ENCODE measurements at regions not wholly inside any gene's neighbourhood (a gene's known extent, or its start where the extent isn't known, plus 50 kb on each side); places are given as distances from the start of the nearest gene placed in this dataset.
"Not testable (repeated sequence)": the region's sequence is repeated elsewhere in the genome, so short reads cannot be mapped to it uniquely, and the experiment has no call there.

GRCh38 chr10:113474752-113475151 is 78.1 kb upstream of the HABP2 start:
- DNase-seq: no peak

GRCh38 chr10:113475381-113475807 is 77.5 kb upstream of the HABP2 start:
- DNase-seq: no peak

GRCh38 chr10:113476191-113476590 is 76.7 kb upstream of the HABP2 start:
- no peak for DNase-seq

- no peak for DNase-seq
Observed at GRCh38 chr10:113476673-113477072, 76.2 kb upstream of the HABP2 start.

GRCh38 chr10:113477451-113477850 is 75.4 kb upstream of the HABP2 start:
- DNase-seq: no peak

GRCh38 chr10:113479346-113480080 is 73.3 kb upstream of the HABP2 start:
- no peak for DNase-seq

- no peak for DNase-seq
Observed at GRCh38 chr10:113480081-113480360, 72.8 kb upstream of the HABP2 start.

GRCh38 chr10:113480851-113481502 is 71.9 kb upstream of the HABP2 start:
- peak in 1 of 2 donors; percentile 48 for DNase-seq

GRCh38 chr10:113484487-113484886 is 68.4 kb upstream of the HABP2 start:
- no peak for DNase-seq

- no peak for DNase-seq
Observed at GRCh38 chr10:113485736-113486135, 67.1 kb upstream of the HABP2 start.

- DNase-seq: no peak
Observed at GRCh38 chr10:113486531-113486930, 66.3 kb upstream of the HABP2 start.

GRCh38 chr10:113487154-113487553 is 65.7 kb upstream of the HABP2 start:
- DNase-seq: no peak

- DNase-seq: no peak
Observed at GRCh38 chr10:113488186-113488585, 64.7 kb upstream of the HABP2 start.

GRCh38 chr10:113489522-113489921 is 63.3 kb upstream of the HABP2 start:
- not testable (repeated sequence) for DNase-seq

- DNase-seq: no peak
Observed at GRCh38 chr10:113491967-113492565, 60.8 kb upstream of the HABP2 start.

GRCh38 chr10:113493195-113493594 is 59.7 kb upstream of the HABP2 start:
- DNase-seq: peak; percentile 35 to 50

- DNase-seq: no peak
Observed at GRCh38 chr10:113493882-113494301, 59.0 kb upstream of the HABP2 start.

- DNase-seq: no peak
Observed at GRCh38 chr10:113494761-113495160, 58.1 kb upstream of the HABP2 start.

- DNase-seq: no peak
Observed at GRCh38 chr10:113495553-113495952, 57.3 kb upstream of the HABP2 start.

GRCh38 chr10:113496111-113497109 is 56.4 kb upstream of the HABP2 start:
- peak; percentile 23 to 34 for DNase-seq

- DNase-seq: peak; percentile 18 to 47
Observed at GRCh38 chr10:113497198-113497597, 55.7 kb upstream of the HABP2 start.

GRCh38 chr10:113498997-113499396 is 53.9 kb upstream of the HABP2 start:
- DNase-seq: peak; percentile 29 to 56

- DNase-seq: peak in 1 of 2 donors; percentile 19
Observed at GRCh38 chr10:113499806-113500205, 53.0 kb upstream of the HABP2 start.
